ENCODE measurements at regions not wholly inside any gene's neighbourhood (a gene's known extent, or its start where the extent isn't known, plus 50 kb on each side); places are given as distances from the start of the nearest gene placed in this dataset.

DNA sequence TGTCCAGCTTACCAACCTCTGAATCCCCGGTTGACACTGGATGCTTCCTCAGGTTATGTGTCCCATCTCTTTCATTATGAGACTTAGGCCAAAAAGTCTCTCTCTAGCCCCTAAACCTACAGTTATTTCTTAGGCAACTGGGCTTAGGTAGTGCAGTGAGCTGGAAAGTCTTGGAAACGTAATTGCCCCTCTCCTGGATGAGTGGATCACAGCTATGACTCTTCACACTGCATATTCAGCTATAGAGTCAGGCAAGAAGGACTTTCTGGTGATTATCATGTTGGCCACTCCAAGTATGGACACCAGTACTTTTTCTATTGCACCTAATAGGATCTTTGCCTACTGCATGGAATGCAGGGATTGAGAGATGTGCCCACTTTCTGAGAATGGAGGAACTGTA lies 458.3 kb upstream of the CELF4 start:
- no peaks in the 10 kb centered on the region for H3K36me3 ChIP-seq (ENCODE audit: control insufficient read depth in 2 of 2, extremely low read depth in 1 of 2, insufficient read depth in 2 of 2, low read length in 2 of 2)
- intact Hi-C loops (cut with micrococcal nuclease) (no loop called here), dilution Hi-C loops (cut with MboI; ENCODE audit: extremely low pct_ligation_motif_present, low sequenced_read_pairs) (no loop called here)
- no peak overlapping the region for H3K4me2 ChIP-seq (ENCODE audit: insufficient read depth, low read length)
- H3K27ac ChIP-seq (ENCODE audit: insufficient read depth, low read depth, low read length), result no peak overlapping the region
- no peak overlapping the region for H3K4me3 ChIP-seq (replicated peaks in 1 of 3; ENCODE audit: insufficient read depth in 1 of 3, low read depth in 1 of 3, low read length in 3 of 3)
- H3K4me1 ChIP-seq (ENCODE audit: control insufficient read depth, extremely low read depth, insufficient read depth, low read length), result no peaks in the 10 kb centered on the region
- H4K20me1 ChIP-seq (replicated peaks; ENCODE audit: control insufficient read depth, extremely low read depth, insufficient read depth, low read length), result no peaks in the 10 kb centered on the region
- ChIA-PET POLR2A (no interaction called here), CTCF (no interaction called here)
- H3K79me2 ChIP-seq (ENCODE audit: control insufficient read depth, insufficient read depth, low read length), result no peaks in the 10 kb centered on the region
- H3K9ac ChIP-seq (replicated peaks; ENCODE audit: extremely low read depth, insufficient read depth, low read length), result no peak overlapping the region
- DNase-seq (ENCODE audit: low read depth, low spot score) (no peak), FAIRE-seq (no peak)
- no peaks in the 10 kb centered on the region for H3K9me1 ChIP-seq (replicated peaks; ENCODE audit: control insufficient read depth, extremely low read depth, insufficient read depth, low read length)
- TF ChIP-seq GATA2 (IDR thresholded peaks at IDR 0.05; ENCODE audit: insufficient read depth, insufficient read length, low read depth, low read length), result no peak
- TF ChIP-seq JUN (IDR thresholded peaks at IDR 0.05; ENCODE audit: borderline replicate concordance, insufficient read depth, insufficient read length, low read depth), result no peak
- TF ChIP-seq, protein P1, sequence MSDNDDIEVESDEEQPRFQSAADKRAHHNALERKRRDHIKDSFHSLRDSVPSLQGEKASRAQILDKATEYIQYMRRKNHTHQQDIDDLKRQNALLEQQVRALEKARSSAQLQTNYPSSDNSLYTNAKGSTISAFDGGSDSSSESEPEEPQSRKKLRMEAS (IDR thresholded peaks at IDR 0.05; ENCODE audit: insufficient read depth, insufficient read length), result no peak
- TF ChIP-seq, protein P2, sequence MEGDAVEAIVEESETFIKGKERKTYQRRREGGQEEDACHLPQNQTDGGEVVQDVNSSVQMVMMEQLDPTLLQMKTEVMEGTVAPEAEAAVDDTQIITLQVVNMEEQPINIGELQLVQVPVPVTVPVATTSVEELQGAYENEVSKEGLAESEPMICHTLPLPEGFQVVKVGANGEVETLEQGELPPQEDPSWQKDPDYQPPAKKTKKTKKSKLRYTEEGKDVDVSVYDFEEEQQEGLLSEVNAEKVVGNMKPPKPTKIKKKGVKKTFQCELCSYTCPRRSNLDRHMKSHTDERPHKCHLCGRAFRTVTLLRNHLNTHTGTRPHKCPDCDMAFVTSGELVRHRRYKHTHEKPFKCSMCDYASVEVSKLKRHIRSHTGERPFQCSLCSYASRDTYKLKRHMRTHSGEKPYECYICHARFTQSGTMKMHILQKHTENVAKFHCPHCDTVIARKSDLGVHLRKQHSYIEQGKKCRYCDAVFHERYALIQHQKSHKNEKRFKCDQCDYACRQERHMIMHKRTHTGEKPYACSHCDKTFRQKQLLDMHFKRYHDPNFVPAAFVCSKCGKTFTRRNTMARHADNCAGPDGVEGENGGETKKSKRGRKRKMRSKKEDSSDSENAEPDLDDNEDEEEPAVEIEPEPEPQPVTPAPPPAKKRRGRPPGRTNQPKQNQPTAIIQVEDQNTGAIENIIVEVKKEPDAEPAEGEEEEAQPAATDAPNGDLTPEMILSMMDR (IDR thresholded peaks at IDR 0.05; ENCODE audit: extremely low read depth in 1 of 2, insufficient read depth in 1 of 2, low read depth in 1 of 2, low read length in 2 of 2), result no peak
- no peak for TF ChIP-seq MYC (IDR thresholded peaks at IDR 0.05; ENCODE audit: low read depth, low read length)
- no peak for TF ChIP-seq POLR2AphosphoS5 (IDR thresholded peaks at IDR 0.05; ENCODE audit: insufficient read depth, low read depth, low read length)
- TF ChIP-seq POLR2A (IDR thresholded peaks at IDR 0.05; ENCODE audit: low read depth, low read length), result no peak
- no peak for TF ChIP-seq EZH2 (IDR thresholded peaks at IDR 0.05; ENCODE audit: borderline replicate concordance, low read depth, low read length, severe bottlenecking)
- TF ChIP-seq FOS (IDR thresholded peaks at IDR 0.05; ENCODE audit: borderline replicate concordance, insufficient read depth, low read length), result no peak
- no TSS peak for BruUV-seq (replicated peaks)
- H3K27me3 ChIP-seq (ENCODE audit: control insufficient read depth in 2 of 2, insufficient read depth in 2 of 2, low read length in 2 of 2), result no peaks in the 10 kb centered on the region
- no peak overlapping the region for H2AFZ ChIP-seq (ENCODE audit: low read depth, low read length)
- H3K9me3 ChIP-seq (replicated peaks; ENCODE audit: control insufficient read depth, insufficient read depth, low read length), result peaks cover 4% of the 10 kb centered on the region

All from endothelial cell of umbilical vein (primary cell).